Panc1 (cell line): ENCODE measurements at regions not wholly inside any gene's neighbourhood (a gene's known extent, or its start where the extent isn't known, plus 50 kb on each side); places are given as distances from the start of the nearest gene placed in this dataset.

ENCODE experiments used
- TCF7L2 ChIP-seq: IDR thresholded peaks from 2 replicates; pipeline ENCODE4 v1.6.1; 2011; ENCODE audit warnings: mild to moderate bottlenecking, low read depth, low read length, inconsistent platforms
- TF ChIP-seq, protein P1 (sequence below): fragments of 450-650 bp; IDR thresholded peaks from 2 replicates; pipeline ENCODE4 v1.5.1; 2017; ENCODE audit warnings: mild to moderate bottlenecking

- TF ChIP-seq, protein P1, sequence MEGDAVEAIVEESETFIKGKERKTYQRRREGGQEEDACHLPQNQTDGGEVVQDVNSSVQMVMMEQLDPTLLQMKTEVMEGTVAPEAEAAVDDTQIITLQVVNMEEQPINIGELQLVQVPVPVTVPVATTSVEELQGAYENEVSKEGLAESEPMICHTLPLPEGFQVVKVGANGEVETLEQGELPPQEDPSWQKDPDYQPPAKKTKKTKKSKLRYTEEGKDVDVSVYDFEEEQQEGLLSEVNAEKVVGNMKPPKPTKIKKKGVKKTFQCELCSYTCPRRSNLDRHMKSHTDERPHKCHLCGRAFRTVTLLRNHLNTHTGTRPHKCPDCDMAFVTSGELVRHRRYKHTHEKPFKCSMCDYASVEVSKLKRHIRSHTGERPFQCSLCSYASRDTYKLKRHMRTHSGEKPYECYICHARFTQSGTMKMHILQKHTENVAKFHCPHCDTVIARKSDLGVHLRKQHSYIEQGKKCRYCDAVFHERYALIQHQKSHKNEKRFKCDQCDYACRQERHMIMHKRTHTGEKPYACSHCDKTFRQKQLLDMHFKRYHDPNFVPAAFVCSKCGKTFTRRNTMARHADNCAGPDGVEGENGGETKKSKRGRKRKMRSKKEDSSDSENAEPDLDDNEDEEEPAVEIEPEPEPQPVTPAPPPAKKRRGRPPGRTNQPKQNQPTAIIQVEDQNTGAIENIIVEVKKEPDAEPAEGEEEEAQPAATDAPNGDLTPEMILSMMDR, result no peak
- no peak for TF ChIP-seq TCF7L2
Observed at GRCh38 chr15:62766599-62766998, 275.9 kb upstream of the TPM1 start.
